GM19035 (cell line): ENCODE measurements at regions not wholly inside any gene's neighbourhood (a gene's known extent, or its start where the extent isn't known, plus 50 kb on each side); places are given as distances from the start of the nearest gene placed in this dataset.
"Not testable (repeated sequence)": the region's sequence is repeated elsewhere in the genome, so short reads cannot be mapped to it uniquely, and the experiment has no call there.

Experiments
- ATAC-seq: cut with Tn5 transposase; IDR thresholded peaks from one replicate; pipeline ENCODE4 v1.9.1; 2021; ENCODE audit not compliant: unreplicated experiment

DNA sequence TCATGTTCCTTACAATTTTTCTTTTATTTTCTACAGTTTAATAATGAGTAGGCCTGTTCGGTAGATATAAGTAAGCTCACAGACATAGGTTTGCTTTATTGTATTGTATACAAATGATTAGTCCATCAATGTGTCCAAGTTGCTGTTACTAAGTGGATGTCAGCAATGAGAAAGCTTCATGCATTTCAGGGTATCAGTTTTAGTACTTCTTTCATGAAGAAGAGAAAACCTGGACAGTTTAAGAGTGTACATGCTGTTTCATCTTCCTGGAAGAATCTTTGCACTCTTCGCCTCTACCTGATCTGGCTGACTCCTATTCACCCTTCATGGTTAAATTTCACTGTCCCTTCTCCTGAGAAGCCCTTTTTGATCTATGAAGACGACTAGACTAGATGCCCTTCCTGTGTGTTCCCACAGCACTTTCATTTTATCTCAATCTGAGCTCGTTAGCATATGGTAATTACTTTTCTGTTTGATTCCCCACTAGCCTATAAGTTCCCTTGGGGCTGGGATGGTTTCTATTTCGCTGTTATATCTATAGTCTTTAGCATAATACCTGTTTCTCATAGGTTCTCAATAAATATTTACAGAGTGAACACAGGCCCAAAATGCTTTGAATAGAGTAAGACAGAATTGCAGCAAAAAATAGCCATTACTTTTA, 70.7 kb downstream of the CETN3 start:
- ATAC-seq = peak; percentile 90

DNA sequence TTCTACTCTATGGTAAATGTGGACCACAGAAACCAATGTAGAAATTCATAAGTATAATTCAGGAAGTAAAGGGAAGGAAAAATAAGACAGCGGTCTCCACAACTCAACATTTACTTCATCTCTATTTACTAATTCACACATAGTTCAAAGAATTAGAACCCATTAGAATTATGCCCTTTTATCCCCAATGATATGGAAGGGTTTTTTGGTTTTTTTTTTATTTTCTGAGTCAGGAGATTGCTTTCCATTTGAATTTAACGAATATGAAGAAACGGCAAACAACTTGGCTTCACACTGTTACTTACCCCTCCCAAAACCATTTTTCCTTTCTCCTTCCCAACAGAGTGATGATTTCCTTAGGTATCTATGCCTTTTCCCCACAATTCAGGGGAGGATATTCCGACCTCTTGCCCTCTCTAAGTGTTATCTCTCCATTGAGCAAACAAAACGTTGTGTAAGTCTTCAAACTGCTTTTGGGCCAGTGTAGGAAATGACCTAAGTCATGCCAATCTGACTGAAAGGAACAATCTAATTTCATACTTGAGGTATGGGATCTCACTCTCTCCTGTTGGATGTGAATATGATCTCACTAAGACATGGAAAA, 72.0 kb downstream of the CETN3 start:
- no peak for ATAC-seq

DNA sequence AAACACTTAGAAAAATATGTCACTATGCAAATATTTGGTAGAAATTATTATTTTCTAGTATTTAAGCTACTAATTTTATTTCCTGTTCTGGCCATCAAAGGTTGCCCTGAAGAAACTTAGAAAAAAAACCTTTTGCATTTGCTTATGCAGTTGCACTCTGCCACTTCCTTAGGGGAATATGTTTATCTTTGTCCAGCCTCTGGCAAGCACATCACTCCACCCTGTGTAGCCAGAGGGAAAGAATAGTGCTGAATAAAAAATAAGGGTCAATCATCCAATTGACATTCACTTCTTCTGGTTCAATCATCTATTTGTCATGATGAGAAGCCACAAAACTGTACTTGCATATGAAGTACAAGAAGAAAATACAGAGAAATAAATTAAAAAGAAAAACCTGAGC, 72.8 kb downstream of the CETN3 start:
- no peak for ATAC-seq

DNA sequence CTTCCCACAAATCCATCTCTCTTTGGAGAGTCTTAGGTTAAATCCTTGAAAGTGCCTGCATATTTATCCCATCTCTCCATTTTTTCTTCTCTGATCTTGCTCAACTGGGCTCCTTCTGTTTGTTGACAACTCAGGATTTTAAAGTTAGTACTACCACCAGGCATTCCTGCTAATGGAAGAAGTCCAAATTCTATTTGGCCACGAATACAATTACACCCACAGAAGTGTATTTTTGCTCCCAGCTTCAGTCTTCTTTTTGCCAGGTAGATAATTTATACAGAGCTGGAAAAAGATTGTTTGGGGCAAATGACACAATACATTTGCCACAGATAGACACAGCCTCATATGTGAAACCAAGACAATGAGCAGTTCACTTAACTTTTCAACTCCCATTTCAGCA, 74.8 kb downstream of the CETN3 start:
- ATAC-seq = no peak

DNA sequence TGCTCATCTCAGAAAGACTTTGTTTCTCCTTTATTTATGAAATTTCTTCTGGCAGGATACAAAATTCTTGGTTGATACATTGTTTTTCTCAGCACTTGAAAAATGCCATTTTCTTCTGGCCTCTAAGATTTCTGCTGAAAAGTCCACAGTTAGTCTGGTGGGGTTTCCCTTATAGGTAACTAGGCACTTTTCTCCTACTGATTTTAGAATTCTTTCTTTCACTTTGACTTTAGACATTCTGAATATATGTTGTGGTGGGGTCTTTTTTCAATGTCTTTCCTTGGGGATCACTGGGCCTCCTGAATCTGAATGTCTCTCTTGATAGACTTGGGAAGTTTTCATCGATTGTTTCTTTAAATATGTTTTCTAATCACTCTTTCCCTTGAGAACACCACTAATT, 79.6 kb downstream of the CETN3 start:
- no peak for ATAC-seq

DNA sequence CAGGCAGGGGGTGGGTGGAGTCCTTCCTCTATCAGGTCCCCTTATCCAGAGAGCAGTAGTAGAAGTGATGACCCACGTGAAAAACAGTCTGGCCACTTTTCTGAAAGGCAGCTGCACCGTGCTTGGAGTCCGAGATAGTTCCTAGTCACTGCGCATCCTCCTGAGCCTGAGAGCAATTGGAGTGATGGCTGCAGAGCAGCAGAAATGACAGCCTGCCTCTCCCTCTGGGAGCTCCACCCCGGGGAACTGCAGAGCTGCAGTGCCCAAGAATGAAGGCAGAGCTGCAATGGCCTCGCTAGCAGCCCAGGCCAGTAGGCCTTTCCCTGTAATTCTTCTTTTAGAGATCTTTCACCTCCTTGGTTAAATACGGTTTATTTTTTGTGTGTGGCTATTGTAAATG, 82.6 kb downstream of the CETN3 start:
- no peak for ATAC-seq

DNA sequence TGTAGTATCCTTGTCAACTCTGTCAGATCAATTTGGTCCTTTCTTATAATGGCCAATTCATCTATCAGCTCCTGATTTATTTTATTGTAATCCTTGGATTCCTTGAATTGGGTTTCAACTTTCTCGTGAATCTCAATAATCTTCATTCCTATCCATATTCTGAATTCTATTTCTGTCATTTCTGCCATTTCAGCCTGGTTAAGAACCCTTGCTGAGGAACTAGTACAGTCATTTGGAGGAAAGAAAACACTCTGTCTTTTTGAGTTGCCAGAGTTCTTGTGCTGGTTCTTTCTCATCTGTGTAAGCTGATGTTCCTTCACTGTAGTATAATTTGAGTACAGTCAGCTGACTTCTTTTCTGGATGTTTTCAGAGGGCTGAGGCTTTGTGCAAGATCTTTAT, 84.5 kb downstream of the CETN3 start:
- no peak for ATAC-seq

DNA sequence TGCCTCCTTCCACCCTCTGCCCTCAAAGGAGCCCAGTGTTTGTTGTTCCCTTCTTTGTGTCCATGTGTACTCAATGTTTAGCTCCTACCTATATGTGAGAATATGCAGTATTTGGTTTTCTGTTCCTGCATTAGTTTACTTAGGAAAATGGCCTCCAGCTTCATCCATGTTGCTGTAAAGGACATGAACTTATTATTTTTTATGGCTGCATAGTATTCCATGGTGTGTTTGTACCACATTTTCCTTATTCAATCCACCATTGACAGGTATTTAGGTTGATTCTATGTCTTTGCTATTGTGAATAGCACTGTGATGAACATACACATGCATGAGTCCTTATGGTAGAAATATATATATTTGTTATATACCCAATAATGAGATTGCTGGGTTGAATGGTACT, 89.2 kb downstream of the CETN3 start:
- not testable (repeated sequence) for ATAC-seq

DNA sequence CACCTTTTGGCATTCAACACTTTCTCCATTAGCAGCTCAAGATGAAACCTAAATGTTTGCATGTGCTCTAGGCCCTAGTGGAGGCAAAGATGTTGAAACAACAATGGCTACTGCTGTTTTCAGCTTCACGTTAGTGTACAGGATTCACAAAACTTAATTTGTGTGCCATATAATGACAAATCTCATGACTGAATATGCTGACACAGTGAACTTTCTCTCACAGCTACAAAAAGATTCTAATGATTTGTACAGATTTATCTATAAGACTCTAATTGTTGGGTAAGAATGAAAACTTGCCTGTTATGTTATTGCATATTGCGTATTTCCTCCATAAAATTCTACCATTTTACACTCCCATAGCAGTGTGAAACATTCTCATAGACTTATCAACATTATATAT, 97.5 kb downstream of the CETN3 start:
- ATAC-seq = no peak

DNA sequence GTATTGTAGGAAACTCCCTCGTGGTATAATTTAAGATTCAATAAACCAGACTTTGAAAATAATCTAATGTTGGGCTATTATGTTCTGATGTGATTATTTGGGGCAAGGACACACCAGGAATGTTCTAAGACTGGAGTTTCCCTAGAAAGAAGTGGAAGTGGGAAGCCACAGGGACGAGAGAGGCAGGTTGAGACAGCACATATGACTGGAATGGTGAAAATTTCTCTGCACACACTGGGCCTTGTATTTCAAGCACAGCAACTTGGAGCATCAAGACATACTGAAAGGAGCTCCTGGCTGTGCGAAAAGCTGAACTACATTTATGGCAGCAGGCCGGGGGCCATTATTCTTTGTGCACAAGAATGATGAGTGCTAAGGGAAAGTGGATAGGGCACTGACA, 98.2 kb downstream of the CETN3 start:
- ATAC-seq = no peak

DNA sequence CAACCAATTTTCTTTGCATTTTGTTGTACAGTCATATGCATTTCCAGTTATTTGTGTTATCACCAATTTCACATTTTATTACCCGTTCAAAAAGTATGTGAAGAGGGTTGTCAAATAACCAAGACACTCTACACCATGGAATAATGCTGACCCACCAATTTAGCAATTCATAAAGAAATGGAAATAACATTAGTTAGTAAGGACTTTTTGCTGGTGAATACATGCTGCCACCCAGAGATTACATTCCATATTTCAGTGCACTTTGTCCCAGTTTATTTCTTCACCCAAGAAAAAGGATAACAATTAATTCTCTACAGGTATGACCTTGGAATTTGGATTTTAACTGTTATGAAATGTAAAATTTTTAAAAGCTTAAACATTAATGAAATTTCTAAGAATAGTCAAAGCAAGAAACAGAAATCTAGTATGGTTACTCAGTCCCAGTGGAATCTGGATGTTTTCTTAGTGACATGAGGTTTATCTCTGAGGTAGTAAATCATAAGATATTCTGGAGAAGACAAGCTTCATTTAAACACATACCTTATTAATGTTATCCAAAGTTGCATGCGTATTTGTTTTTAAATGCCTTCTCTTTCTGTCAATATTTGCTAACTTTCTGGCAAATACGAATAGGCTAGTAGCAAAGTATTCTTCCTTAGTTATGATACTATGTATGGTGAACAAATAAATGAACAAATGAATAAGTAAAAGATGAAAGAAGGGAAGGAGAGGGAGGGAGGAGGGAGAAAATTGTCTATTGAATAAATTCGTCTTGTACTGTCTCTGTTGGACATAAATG, 100.6 kb downstream of the CETN3 start:
- no peak for ATAC-seq

DNA sequence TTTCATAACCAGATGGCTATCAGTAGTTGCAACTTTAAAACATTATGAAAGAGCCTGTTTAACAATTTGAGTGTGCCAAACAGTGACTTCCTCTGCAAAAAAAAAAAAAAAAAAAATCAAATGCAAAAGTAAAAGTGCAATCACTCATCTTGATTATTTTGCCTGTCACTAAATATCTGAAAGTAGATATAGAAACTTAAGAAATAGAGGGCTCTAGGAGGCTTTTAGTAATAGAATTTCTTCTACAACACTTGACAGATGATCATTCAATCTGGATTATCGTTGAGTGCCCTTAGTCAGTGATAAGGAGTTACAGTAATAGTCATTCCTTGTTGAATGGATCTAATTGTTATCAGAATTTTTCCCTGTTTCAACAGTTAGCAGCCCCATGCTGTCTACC, 101.8 kb downstream of the CETN3 start:
- no peak for ATAC-seq

DNA sequence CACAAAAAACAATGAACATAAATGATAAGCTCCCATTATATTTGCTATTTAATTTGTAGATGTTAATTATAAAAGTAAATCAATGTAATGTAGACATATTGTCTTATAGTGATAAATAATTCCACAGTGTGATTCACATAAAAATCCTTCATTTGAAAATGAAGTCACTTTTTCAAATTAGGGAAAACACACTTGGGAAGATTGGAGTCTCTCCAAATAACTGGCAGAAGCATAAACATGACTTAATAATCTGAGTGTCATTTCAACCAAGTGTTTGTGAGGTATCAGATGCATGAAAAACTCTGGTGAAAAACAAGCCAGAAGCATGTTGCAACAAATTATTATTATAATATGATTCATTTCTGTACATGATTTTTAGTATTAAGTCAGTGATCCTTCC, 102.2 kb downstream of the CETN3 start:
- ATAC-seq = no peak

DNA sequence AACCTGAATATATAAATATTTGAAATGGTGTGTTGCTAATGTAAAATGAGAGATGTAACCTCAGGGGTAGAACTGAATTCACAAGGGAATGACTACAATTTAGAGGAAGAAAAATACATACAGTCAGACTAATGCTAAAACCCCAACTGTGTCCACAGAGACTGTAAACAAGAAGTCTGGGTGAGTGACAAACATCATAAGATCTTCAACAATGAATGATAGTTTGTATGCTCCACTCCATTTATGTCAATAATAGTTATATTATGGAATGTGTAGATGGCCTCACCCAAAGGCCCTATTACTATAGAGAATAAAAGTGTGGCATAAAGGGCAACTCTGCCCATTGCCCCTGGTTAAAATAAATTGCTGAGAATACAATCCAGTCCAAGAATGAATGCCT, 102.9 kb downstream of the CETN3 start:
- ATAC-seq = no peak

DNA sequence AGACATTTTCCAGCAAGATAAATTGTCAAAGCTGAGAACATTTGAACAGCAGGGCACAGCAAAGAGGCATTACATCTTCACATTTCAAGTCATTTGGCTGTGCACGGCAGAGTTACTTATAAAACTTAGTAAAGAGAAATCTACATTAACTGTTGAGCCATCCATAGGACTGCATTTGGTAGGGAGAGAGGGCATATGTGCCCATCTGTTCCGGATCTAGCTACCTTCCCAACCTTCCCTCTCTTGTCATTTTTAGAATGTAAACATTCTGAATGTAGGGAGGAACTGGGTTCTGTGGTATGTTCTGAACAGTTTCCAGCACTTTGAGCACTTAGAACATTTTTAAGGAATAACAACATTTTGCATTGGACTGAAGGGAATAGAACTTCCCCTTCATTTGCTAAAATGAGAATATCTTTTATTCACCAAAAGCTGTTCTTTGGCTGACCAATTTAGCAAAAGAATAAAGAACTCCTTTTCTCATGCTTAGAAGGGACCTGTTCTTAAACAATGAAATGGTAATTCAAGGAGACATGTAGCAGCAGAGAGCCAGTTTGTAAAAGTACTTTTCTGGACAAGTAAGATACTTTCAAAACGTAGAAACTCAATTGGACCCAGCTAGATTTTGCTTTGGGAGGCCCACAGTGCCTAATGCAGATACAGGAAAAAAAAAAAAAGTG, 104.4 kb downstream of the CETN3 start:
- no peak for ATAC-seq

DNA sequence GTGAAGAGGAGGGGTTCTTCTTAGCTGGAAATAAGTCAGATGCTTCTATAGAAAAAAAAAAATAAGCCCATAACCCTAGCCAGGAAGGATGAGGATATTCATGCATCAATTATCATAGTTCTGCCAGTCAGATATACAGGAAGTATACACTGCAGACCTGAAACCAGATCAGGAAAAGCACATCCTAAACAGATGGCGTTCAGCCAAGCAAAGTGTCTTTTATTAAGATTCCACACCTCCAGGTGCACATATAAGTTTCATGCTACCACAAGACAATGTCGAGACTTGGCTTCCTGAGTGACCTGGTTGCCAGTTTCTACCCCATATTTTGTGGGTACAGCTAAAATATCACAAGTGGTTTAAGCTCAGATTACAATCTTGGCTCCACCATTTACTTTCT, 108.3 kb downstream of the CETN3 start:
- ATAC-seq = no peak

DNA sequence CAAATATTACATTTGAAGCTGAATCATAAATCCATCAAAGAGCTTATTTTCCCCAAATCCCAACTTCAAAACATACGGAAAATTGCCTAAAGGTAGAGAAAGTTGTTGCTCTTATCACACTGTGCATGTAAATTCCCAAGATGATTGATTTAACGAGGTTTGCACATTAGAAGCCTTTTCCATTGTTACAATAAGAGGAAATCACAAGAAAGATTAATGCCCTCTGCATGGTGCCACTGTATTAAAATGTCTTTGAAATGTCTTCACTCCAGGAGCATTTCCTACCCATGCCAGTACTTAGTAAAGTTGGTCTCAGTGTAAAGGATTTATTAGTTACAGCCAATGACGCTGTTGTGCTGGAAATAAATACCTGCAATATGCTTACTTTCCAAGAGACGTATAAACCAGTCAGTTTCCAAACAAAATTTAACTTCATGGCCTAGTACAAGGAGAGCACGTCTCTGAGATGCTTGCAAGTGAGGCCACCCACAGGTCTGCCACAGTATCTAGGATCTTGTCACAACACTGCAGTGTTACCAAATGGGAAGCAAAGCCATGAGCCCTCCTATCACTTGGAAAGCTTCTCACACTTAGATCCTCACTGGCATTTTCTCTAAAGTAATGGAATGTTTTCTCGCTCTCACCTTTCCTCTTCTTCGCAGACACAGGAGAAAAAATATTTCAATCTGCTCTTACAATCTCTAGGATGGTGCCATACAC, 112.4 kb downstream of the CETN3 start:
- ATAC-seq = no peak

DNA sequence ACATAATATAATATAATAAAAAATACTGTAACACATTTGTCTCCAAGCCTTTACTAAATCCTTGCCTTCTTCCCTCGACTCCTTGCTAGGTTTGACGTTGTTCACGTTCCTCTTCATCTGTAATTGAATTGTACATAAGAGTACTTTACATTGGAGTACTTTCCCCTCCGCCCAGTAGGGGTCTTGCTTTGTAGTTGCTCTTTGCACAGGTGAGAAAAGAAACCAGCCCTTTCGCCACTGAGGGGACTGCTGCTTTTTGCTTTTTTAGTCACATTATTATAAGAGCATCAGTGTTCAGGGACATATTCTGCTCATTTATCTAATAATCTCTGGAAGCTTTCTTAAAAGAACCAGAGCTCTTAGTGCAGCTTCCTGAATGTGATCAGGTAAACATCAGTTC, 115.0 kb downstream of the CETN3 start:
- ATAC-seq = no peak

DNA sequence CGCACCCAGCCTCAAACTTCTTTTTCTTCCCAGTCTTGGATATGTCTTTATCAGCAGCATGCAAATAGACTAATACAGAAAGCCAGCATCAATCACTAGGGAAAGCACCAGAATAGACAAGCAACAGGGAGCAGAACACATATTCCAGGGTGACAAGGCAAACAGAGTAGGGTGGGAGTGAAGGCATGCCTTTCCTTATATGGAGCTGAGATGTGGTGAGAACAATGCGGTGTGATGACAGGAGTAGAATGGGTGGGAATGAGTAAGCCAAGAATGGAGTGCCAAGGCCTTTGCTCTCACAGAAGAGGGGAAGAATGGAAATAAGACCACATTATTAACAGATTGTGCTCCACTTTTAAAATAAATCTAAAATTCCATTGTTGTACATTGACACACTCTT, 115.6 kb downstream of the CETN3 start:
- no peak for ATAC-seq

DNA sequence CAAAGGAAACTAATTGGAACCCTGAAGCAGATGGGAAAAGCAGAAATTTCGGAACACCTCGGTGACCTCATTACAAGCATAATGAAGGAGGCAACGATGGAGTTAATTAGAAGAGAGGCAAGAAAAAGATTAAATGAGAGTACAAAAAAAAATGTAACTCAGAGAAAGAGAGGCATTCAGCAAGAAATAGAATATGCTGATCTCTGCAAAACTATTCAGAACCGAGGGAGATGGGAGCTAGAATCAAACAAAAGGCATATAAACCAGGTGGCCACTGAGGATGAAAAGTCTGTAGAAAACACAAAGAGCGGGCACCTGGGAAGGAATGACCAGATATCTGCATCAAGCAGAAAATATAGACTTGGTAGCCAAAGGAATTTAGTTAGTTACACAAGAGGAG, 118.9 kb downstream of the CETN3 start:
- ATAC-seq = no peak

DNA sequence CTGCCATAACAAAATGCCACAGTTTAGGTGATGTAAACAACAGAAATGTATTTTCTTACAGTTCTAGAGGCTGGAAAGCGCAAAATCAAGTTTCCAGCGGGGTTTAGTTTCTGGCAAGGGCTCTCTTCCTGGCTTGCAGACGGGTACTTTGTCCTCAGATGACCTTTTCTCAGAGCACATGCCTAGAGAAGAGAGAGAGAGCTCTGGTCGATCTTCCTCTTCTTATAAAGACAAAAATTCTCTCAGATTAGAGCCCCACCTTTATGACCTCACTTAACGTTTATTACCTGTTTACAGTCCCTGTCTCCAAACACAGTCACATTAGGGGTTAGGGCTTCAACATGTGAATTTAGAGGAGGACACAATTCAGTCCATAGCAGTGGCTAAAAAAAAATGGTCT, 119.7 kb downstream of the CETN3 start:
- no peak for ATAC-seq
